ENCODE measurements at regions not wholly inside any gene's neighbourhood (a gene's known extent, or its start where the extent isn't known, plus 50 kb on each side); places are given as distances from the start of the nearest gene placed in this dataset.

GRCh38 chr17:12352127-12352526 is 313.6 kb upstream of the MYOCD start:
- peak; percentile 54 for DNase-seq (ENCODE audit: low spot score)
- intact Hi-C loops (cut with DNase I), result no loop called here

- intact Hi-C loops (cut with DNase I), result loop anchor here in 1 of 2 donors (5.0 kb wide), 1 partner anchor 60 kb away; no protein-coding TSS in a partner anchor
- no peak for DNase-seq (ENCODE audit: low spot score)
Measured at GRCh38 chr17:12357600-12357999, 308.1 kb upstream of the MYOCD start.

GRCh38 chr17:12358477-12358876 is 307.2 kb upstream of the MYOCD start:
- peak; percentile 82 for DNase-seq (ENCODE audit: low spot score)
- intact Hi-C loops (cut with DNase I), result loop anchor here in 1 of 2 donors (5.0 kb wide), 1 partner anchor 59 kb away; no protein-coding TSS in a partner anchor

- intact Hi-C loops (cut with DNase I), result loop anchor here in 1 of 2 donors (10.0 kb wide), 1 partner anchor 302 kb away; the partner anchor contains the start of gene MYOCD
- DNase-seq (ENCODE audit: low spot score), result no peak
Measured at GRCh38 chr17:12362853-12363455, 302.7 kb upstream of the MYOCD start.

GRCh38 chr17:12365805-12366204 is 299.9 kb upstream of the MYOCD start:
- no peak for DNase-seq (ENCODE audit: low spot score)
- intact Hi-C loops (cut with DNase I), result loop anchor here in 1 of 2 donors (10.0 kb wide), 1 partner anchor 299 kb away; the partner anchor contains the start of gene MYOCD

GRCh38 chr17:12369065-12369464 is 296.6 kb upstream of the MYOCD start:
- DNase-seq (ENCODE audit: low spot score), result no peak
- intact Hi-C loops (cut with DNase I), result loop anchor here in 1 of 2 donors (10.0 kb wide), 1 partner anchor 296 kb away; the partner anchor contains the start of gene MYOCD

- intact Hi-C loops (cut with DNase I), result no loop called here
- DNase-seq (ENCODE audit: low spot score), result no peak
Measured at GRCh38 chr17:12376276-12376675, 289.4 kb upstream of the MYOCD start.

GRCh38 chr17:12386225-12386624 is 279.5 kb upstream of the MYOCD start:
- intact Hi-C loops (cut with DNase I), result no loop called here
- no peak for DNase-seq (ENCODE audit: low spot score)

- intact Hi-C loops (cut with DNase I), result no loop called here
- DNase-seq (ENCODE audit: low spot score), result no peak
Measured at GRCh38 chr17:12388226-12388625, 277.5 kb upstream of the MYOCD start.

- DNase-seq (ENCODE audit: low spot score), result no peak
Measured at GRCh38 chr17:12389421-12389820, 276.3 kb upstream of the MYOCD start.

GRCh38 chr17:12390631-12391030 is 275.1 kb upstream of the MYOCD start:
- no peak for DNase-seq (ENCODE audit: low spot score)
- intact Hi-C loops (cut with DNase I), result no loop called here

More at GRCh38 chr17:12389421-12389820, 276.3 kb upstream of the MYOCD start:
- intact Hi-C loops (cut with DNase I), result no loop called here

GRCh38 chr17:12391468-12391867 is 274.2 kb upstream of the MYOCD start:
- no peak for DNase-seq (ENCODE audit: low spot score)
- intact Hi-C loops (cut with DNase I), result no loop called here

GRCh38 chr17:12395733-12396354 is 269.8 kb upstream of the MYOCD start:
- intact Hi-C loops (cut with DNase I), result no loop called here
- DNase-seq (ENCODE audit: low spot score), result no peak

- intact Hi-C loops (cut with DNase I), result no loop called here
- no peak for DNase-seq (ENCODE audit: low spot score)
Measured at GRCh38 chr17:12398441-12399051, 267.1 kb upstream of the MYOCD start.

- intact Hi-C loops (cut with DNase I), result no loop called here
- DNase-seq (ENCODE audit: low spot score), result no peak
Measured at GRCh38 chr17:12402963-12403622, 262.6 kb upstream of the MYOCD start.

- intact Hi-C loops (cut with DNase I), result no loop called here
- DNase-seq (ENCODE audit: low spot score), result no peak
Measured at GRCh38 chr17:12403881-12404398, 261.8 kb upstream of the MYOCD start.

GRCh38 chr17:12406623-12407215 is 259.0 kb upstream of the MYOCD start:
- intact Hi-C loops (cut with DNase I), result loop anchor here in 1 of 2 donors (1.0 kb wide), 1 partner anchor 28 kb away; no protein-coding TSS in a partner anchor
- DNase-seq (ENCODE audit: low spot score), result no peak

GRCh38 chr17:12407495-12408252 is 258.0 kb upstream of the MYOCD start:
- no peak for DNase-seq (ENCODE audit: low spot score)
- intact Hi-C loops (cut with DNase I), result no loop called here

GRCh38 chr17:12409082-12409481 is 256.6 kb upstream of the MYOCD start:
- DNase-seq (ENCODE audit: low spot score), result no peak
- intact Hi-C loops (cut with DNase I), result no loop called here
